AG10803 (cell line): ENCODE measurements at regions not wholly inside any gene's neighbourhood (a gene's known extent, or its start where the extent isn't known, plus 50 kb on each side); places are given as distances from the start of the nearest gene placed in this dataset.

Experiments
- DNase-seq: peaks from one replicate; pipeline ENCODE4 v3.0.0; 2010; ENCODE audit warnings: low read depth
- H3K4me3 ChIP-seq: 2 replicates; pipeline ENCODE4 v1.5.1; 2011; ENCODE audit warnings: mild to moderate bottlenecking, low read length, control low read depth
- CTCF ChIP-seq: conservative IDR thresholded peaks from 2 replicates; pipeline ENCODE4 v1.5.1; 2011; ENCODE audit warnings: mild to moderate bottlenecking, low read length, control low read depth, inconsistent platforms

DNA sequence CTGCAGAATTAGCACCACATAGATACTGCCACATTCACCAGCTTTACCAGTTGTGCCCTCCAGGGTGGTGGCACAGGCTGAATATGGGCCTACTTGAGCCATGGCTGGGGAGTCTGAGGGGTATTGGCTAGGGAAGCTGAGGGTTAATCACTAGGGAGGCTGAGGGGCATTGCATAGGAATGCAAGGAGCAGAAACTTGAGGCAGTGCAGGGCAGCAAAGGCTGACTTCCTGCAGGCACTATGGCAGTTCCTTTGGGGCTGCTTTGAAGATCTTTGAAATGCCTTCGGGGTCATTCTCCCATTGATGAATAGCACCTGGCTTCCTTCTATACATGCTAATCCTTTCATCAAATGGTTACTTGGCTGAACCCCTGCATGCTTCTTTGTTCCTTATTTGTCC, 171.5 kb downstream of the RCN1 start:
- no peak for DNase-seq
- TF ChIP-seq CTCF, result no peak
- no peak overlapping the region for H3K4me3 ChIP-seq

- H3K4me3 ChIP-seq, result no peak overlapping the region
- no peak for TF ChIP-seq CTCF
- no peak for DNase-seq
These were observed 169.4 kb downstream of the WT1 start for GRCh38 chr11:32265911-32266310.

GRCh38 chr11:32266601-32267000, 168.7 kb downstream of the WT1 start:
- no peak for DNase-seq
- H3K4me3 ChIP-seq, result no peak overlapping the region
- no peak for TF ChIP-seq CTCF

GRCh38 chr11:32267679-32268187, 167.6 kb downstream of the WT1 start:
- TF ChIP-seq CTCF, result no peak
- no peak overlapping the region for H3K4me3 ChIP-seq
- DNase-seq, result no peak

GRCh38 chr11:32273931-32274330, 161.4 kb downstream of the WT1 start:
- no peak for DNase-seq
- H3K4me3 ChIP-seq, result no peak overlapping the region
- TF ChIP-seq CTCF, result no peak

DNA sequence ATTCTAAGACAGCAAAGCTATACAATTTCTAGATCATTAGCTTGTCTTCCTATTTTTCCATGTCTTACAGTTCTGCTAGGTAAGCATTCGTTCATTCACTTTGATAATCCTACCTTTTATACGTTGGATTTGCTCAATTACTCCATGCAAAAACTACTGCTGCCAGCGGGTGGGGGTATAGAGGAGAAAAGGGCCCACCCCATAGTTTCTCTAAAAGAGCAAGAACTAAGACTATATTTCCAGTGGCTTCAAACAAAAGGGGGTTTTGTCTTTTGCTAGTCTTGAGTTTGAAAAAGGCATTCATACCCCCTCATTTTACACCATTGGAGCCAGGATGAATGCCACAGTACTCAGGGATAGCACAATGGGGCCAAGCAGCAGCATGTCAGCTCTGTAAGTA, 155.7 kb downstream of the WT1 start:
- DNase-seq, result no peak
- no peak for TF ChIP-seq CTCF
- H3K4me3 ChIP-seq, result no peak overlapping the region

DNA sequence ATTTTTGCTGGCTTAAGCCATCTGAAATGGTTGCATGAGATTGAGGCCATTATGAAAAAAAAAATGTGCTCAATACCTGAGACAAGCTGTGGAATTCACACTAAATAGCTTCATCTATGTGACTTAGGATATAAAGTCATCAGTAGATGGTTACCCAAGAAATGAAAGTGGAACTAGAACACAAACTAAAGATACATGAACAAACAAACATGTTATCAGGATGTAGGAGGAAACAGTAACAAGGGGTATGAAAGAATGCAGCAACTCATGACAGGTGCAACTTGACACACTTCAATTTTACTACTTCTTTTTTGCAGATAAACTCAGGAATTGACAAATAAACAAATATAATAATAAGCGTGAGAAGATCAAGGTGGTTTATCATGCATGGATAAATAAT, 155.0 kb downstream of the WT1 start:
- no peak for DNase-seq
- H3K4me3 ChIP-seq, result no peak overlapping the region
- no peak for TF ChIP-seq CTCF
